Smooth muscle cell (in vitro differentiated cells): ENCODE measurements at regions not wholly inside any gene's neighbourhood (a gene's known extent, or its start where the extent isn't known, plus 50 kb on each side); places are given as distances from the start of the nearest gene placed in this dataset.

Experiments used
- DNase-seq: peaks from one replicate; lab custom pipeline; 2025; ENCODE audit not compliant: unreplicated experiment; lab: John Stamatoyannopoulos, UW
- H2AFZ ChIP-seq: fragments of 200-600 bp; sonication (generic); 2 replicates; pipeline ENCODE4 v1.6.0; 2016; ENCODE audit warnings: antibody characterized with exemption, low read depth, mild to moderate bottlenecking
- H3F3A ChIP-seq: fragments of 200-600 bp; sonication (generic); 2 replicates; pipeline ENCODE4 v1.6.0; 2017; ENCODE audit warnings: antibody characterized with exemption, low read depth
- H3K27ac ChIP-seq: fragments of 200-600 bp; sonication (generic); 2 replicates; pipeline ENCODE4 v1.5.1; 2016; ENCODE audit warnings: low read depth, mild to moderate bottlenecking
- H3K27me3 ChIP-seq: fragments of 200-600 bp; sonication (generic); 2 replicates; pipeline ENCODE4 v1.6.1; 2016; ENCODE audit warnings: low read depth, mild to moderate bottlenecking
- H3K36me3 ChIP-seq: fragments of 200-600 bp; sonication (generic); 2 replicates; pipeline ENCODE4 v1.5.1; 2016; ENCODE audit warnings: low read depth
- H3K4me1 ChIP-seq: fragments of 200-600 bp; sonication (generic); 2 replicates; pipeline ENCODE4 v1.5.1; 2016; ENCODE audit warnings: low read depth
- H3K4me2 ChIP-seq: fragments of 200-600 bp; sonication (generic); 2 replicates; pipeline ENCODE4 v1.6.0; 2016; ENCODE audit warnings: mild to moderate bottlenecking
- H3K4me3 ChIP-seq: fragments of 200-600 bp; sonication (generic); 2 replicates; pipeline ENCODE4 v1.5.1; 2016; ENCODE audit warnings: mild to moderate bottlenecking
- H3K79me2 ChIP-seq: fragments of 200-600 bp; sonication (generic); 2 replicates; pipeline ENCODE4 v1.6.0; 2016; ENCODE audit warnings: low read depth, mild to moderate bottlenecking
- H3K9ac ChIP-seq: fragments of 200-600 bp; sonication (generic); 2 replicates; pipeline ENCODE4 v1.6.0; 2016; ENCODE audit warnings: low read depth
- H3K9me3 ChIP-seq: fragments of 200-600 bp; sonication (generic); replicated peaks from 2 replicates; pipeline ENCODE4 v1.5.1; 2016; ENCODE audit warnings: low read depth
- H4K20me1 ChIP-seq: fragments of 200-600 bp; sonication (generic); 2 replicates; pipeline ENCODE4 v1.6.0; 2016; ENCODE audit warnings: low read depth
- CTCF ChIP-seq: fragments of 200-600 bp; sonication (generic); IDR thresholded peaks from 2 replicates; pipeline ENCODE4 v1.5.1; 2017; ENCODE audit warnings: borderline replicate concordance, mild to moderate bottlenecking, antibody characterized with exemption; ENCODE audit not compliant: insufficient read depth, poor library complexity, severe bottlenecking
- WGBS: methylation state at CpG from one replicate; pipeline ENCODE4 v1.1.7; 2016; ENCODE audit warnings: low lambda C conversion rate; 5-methylcytosine and 5-hydroxymethylcytosine counted together

- no peak overlapping the region for H3K4me2 ChIP-seq
- H3K27me3 ChIP-seq: no peaks in the 10 kb centered on the region
- H3K27ac ChIP-seq: no peak overlapping the region
- no peak overlapping the region for H3K4me3 ChIP-seq
- WGBS: 25% methylated on average over 1 of the region's 1 CpG
- DNase-seq: no peak
- no peaks in the 10 kb centered on the region for H3K36me3 ChIP-seq
- H3K79me2 ChIP-seq: no peaks in the 10 kb centered on the region
- no peak overlapping the region for H3K9ac ChIP-seq
- no peaks in the 10 kb centered on the region for H3F3A ChIP-seq
- no peaks in the 10 kb centered on the region for H3K4me1 ChIP-seq
- no peak for TF ChIP-seq CTCF
- H4K20me1 ChIP-seq: no peaks in the 10 kb centered on the region
- H2AFZ ChIP-seq: peak overlapping the region; percentile 20
- no peaks in the 10 kb centered on the region for H3K9me3 ChIP-seq
Observed at GRCh38 chr4:32986236-32986635, 2266.1 kb downstream of the PCDH7 start.

GRCh38 chr4:32987111-32987510 is 2266.9 kb downstream of the PCDH7 start:
- WGBS: 87% methylated on average over 2 of the region's 2 CpGs
- H3K4me2 ChIP-seq: no peak overlapping the region
- H4K20me1 ChIP-seq: no peaks in the 10 kb centered on the region
- no peak overlapping the region for H2AFZ ChIP-seq
- no peaks in the 10 kb centered on the region for H3K36me3 ChIP-seq
- H3K27me3 ChIP-seq: no peaks in the 10 kb centered on the region
- TF ChIP-seq CTCF: no peak
- H3F3A ChIP-seq: no peaks in the 10 kb centered on the region
- H3K9me3 ChIP-seq: no peaks in the 10 kb centered on the region
- H3K4me3 ChIP-seq: no peak overlapping the region
- H3K79me2 ChIP-seq: no peaks in the 10 kb centered on the region
- no peak overlapping the region for H3K9ac ChIP-seq
- H3K4me1 ChIP-seq: no peaks in the 10 kb centered on the region
- no peak for DNase-seq
- H3K27ac ChIP-seq: no peak overlapping the region

- Histone ChIP-seq H3K4me3 (no peak overlapping the region), H2AFZ (no peak overlapping the region), H3K27me3 (no peaks in the 10 kb centered on the region), H3K4me1 (no peaks in the 10 kb centered on the region), H4K20me1 (no peaks in the 10 kb centered on the region), H3K4me2 (no peak overlapping the region), H3F3A (no peaks in the 10 kb centered on the region), H3K79me2 (no peaks in the 10 kb centered on the region), H3K27ac (no peak overlapping the region), H3K9me3 (no peaks in the 10 kb centered on the region), H3K36me3 (no peaks in the 10 kb centered on the region), H3K9ac (no peak overlapping the region)
- no peak for TF ChIP-seq CTCF
- 98% methylated on average over 2 of the region's 2 CpGs for WGBS
- DNase-seq: no peak
Observed at GRCh38 chr4:32988165-32988811, 2268.1 kb downstream of the PCDH7 start.

- Histone ChIP-seq H3K9me3 (no peaks in the 10 kb centered on the region), H3K36me3 (no peaks in the 10 kb centered on the region), H3K4me1 (no peaks in the 10 kb centered on the region), H3K9ac (no peak overlapping the region), H3K27me3 (no peaks in the 10 kb centered on the region), H3K4me3 (no peak overlapping the region), H3K4me2 (no peak overlapping the region), H3F3A (no peaks in the 10 kb centered on the region), H2AFZ (no peak overlapping the region), H3K79me2 (no peaks in the 10 kb centered on the region), H3K27ac (no peak overlapping the region), H4K20me1 (no peaks in the 10 kb centered on the region)
- 100% methylated on average over 1 of the region's 1 CpG for WGBS
- DNase-seq: no peak
- no peak for TF ChIP-seq CTCF
Observed at GRCh38 chr4:32991663-32992062, 2271.5 kb downstream of the PCDH7 start.
